ENCODE measurements at regions not wholly inside any gene's neighbourhood (a gene's known extent, or its start where the extent isn't known, plus 50 kb on each side); places are given as distances from the start of the nearest gene placed in this dataset.

DNA sequence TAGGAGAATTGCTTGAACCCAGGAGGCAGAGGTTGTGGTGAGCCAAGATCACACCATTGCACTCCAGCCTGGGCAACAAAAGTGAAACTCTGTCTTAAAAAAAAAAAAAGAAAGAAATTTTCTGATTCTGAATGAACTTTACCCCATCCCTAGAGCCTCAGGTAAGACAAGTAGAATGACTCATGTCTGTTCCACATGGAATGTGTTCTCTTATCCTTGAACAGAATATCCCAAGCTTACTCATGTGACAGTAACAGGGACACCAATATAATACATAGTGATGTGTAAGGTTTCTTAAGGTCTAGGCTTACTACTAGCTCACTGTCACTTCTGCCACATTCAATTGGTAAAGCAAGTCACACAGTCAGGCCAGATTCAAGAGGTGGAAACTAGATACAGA is 219.6 kb upstream of the BTBD3 start:
- TF ChIP-seq, protein P1, sequence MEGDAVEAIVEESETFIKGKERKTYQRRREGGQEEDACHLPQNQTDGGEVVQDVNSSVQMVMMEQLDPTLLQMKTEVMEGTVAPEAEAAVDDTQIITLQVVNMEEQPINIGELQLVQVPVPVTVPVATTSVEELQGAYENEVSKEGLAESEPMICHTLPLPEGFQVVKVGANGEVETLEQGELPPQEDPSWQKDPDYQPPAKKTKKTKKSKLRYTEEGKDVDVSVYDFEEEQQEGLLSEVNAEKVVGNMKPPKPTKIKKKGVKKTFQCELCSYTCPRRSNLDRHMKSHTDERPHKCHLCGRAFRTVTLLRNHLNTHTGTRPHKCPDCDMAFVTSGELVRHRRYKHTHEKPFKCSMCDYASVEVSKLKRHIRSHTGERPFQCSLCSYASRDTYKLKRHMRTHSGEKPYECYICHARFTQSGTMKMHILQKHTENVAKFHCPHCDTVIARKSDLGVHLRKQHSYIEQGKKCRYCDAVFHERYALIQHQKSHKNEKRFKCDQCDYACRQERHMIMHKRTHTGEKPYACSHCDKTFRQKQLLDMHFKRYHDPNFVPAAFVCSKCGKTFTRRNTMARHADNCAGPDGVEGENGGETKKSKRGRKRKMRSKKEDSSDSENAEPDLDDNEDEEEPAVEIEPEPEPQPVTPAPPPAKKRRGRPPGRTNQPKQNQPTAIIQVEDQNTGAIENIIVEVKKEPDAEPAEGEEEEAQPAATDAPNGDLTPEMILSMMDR (IDR thresholded peaks at IDR 0.05; ENCODE audit: low read length): no peak
- TF ChIP-seq EZH2 (optimal IDR thresholded peaks at IDR 0.05; ENCODE audit: low read depth, low read length) (no peak), EZH2phosphoT487 (IDR thresholded peaks at IDR 0.05; ENCODE audit: low read length) (no peak)
